ENCODE measurements at regions not wholly inside any gene's neighbourhood (a gene's known extent, or its start where the extent isn't known, plus 50 kb on each side); places are given as distances from the start of the nearest gene placed in this dataset.

GRCh38 chr3:110731148-110731547 lies 340.5 kb upstream of the NECTIN3 start:
- no peaks in the 10 kb centered on the region for H4K20me1 ChIP-seq (ENCODE audit: insufficient read depth)
- no peaks in the 10 kb centered on the region for H3F3A ChIP-seq (ENCODE audit: insufficient read depth, low read length, poor library complexity, severe bottlenecking)
- H3K27me3 ChIP-seq (ENCODE audit: insufficient read depth, low read depth, low read length) = no peaks in the 10 kb centered on the region
- peaks cover 2% of the 10 kb centered on the region for H3K9me3 ChIP-seq (ENCODE audit: low read length)
- H2AFZ ChIP-seq (ENCODE audit: low read depth, low read length) = no peak overlapping the region
- no peaks in the 10 kb centered on the region for H3K79me2 ChIP-seq (replicated peaks; ENCODE audit: insufficient read depth, low read length)
- H3K27ac ChIP-seq (ENCODE audit: low read length) = no peak overlapping the region
- no peaks in the 10 kb centered on the region for H3K9me2 ChIP-seq (ENCODE audit: insufficient read depth, low read length)
- H3K36me3 ChIP-seq (ENCODE audit: insufficient read depth, low read length) = no peaks in the 10 kb centered on the region
- no peak overlapping the region for H3K4me3 ChIP-seq (ENCODE audit: low read length)
- no peak overlapping the region for H3K9ac ChIP-seq (ENCODE audit: low read length)
- no peak for TF ChIP-seq EZH2 (IDR thresholded peaks at IDR 0.05; ENCODE audit: borderline replicate concordance, insufficient read depth, low read length, poor library complexity, severe bottlenecking)
- TF ChIP-seq EP300 (conservative IDR thresholded peaks at IDR 0.05; ENCODE audit: poor library complexity, severe bottlenecking) = no peak
- TF ChIP-seq TAF1 (IDR thresholded peaks at IDR 0.05; ENCODE audit: low read depth) = no peak
- TF ChIP-seq MXI1 (conservative IDR thresholded peaks at IDR 0.05; ENCODE audit: poor library complexity, severe bottlenecking) = no peak
- TF ChIP-seq SMC3 (conservative IDR thresholded peaks at IDR 0.05; ENCODE audit: poor library complexity) = no peak
- no peak for TF ChIP-seq REST (IDR thresholded peaks at IDR 0.05; ENCODE audit: borderline replicate concordance)
- TF ChIP-seq POLR2AphosphoS5 (IDR thresholded peaks at IDR 0.05) = no peak
- no peak for TF ChIP-seq RAD21 (conservative IDR thresholded peaks at IDR 0.05)
- no peak for TF ChIP-seq CTCF (IDR thresholded peaks at IDR 0.05; ENCODE audit: poor library complexity, severe bottlenecking)
- H3K4me2 ChIP-seq (ENCODE audit: low read length) = no peak overlapping the region

- H3K9ac ChIP-seq (ENCODE audit: low read length) = no peak overlapping the region
- H2AFZ ChIP-seq (ENCODE audit: low read depth, low read length) = no peak overlapping the region
- H3K4me2 ChIP-seq (ENCODE audit: low read length) = no peak overlapping the region
- H3K9me2 ChIP-seq (ENCODE audit: insufficient read depth, low read length) = no peaks in the 10 kb centered on the region
- TF ChIP-seq EZH2 (IDR thresholded peaks at IDR 0.05; ENCODE audit: borderline replicate concordance, insufficient read depth, low read length, poor library complexity, severe bottlenecking) (no peak), POLR2AphosphoS5 (IDR thresholded peaks at IDR 0.05) (no peak), TAF1 (IDR thresholded peaks at IDR 0.05; ENCODE audit: low read depth) (no peak), CTCF (IDR thresholded peaks at IDR 0.05; ENCODE audit: poor library complexity, severe bottlenecking) (no peak), SMC3 (conservative IDR thresholded peaks at IDR 0.05; ENCODE audit: poor library complexity) (no peak), MXI1 (conservative IDR thresholded peaks at IDR 0.05; ENCODE audit: poor library complexity, severe bottlenecking) (no peak), REST (IDR thresholded peaks at IDR 0.05; ENCODE audit: borderline replicate concordance) (no peak), EP300 (conservative IDR thresholded peaks at IDR 0.05; ENCODE audit: poor library complexity, severe bottlenecking) (no peak), RAD21 (conservative IDR thresholded peaks at IDR 0.05) (no peak)
- H3K27me3 ChIP-seq (ENCODE audit: insufficient read depth, low read depth, low read length) = no peaks in the 10 kb centered on the region
- no peak overlapping the region for H3K4me3 ChIP-seq (ENCODE audit: low read length)
- no peak overlapping the region for H3K27ac ChIP-seq (ENCODE audit: low read length)
- no peaks in the 10 kb centered on the region for H3K36me3 ChIP-seq (ENCODE audit: insufficient read depth, low read length)
- H4K20me1 ChIP-seq (ENCODE audit: insufficient read depth) = no peaks in the 10 kb centered on the region
- no peaks in the 10 kb centered on the region for H3F3A ChIP-seq (ENCODE audit: insufficient read depth, low read length, poor library complexity, severe bottlenecking)
- peaks cover 2% of the 10 kb centered on the region for H3K9me3 ChIP-seq (ENCODE audit: low read length)
- H3K79me2 ChIP-seq (replicated peaks; ENCODE audit: insufficient read depth, low read length) = no peaks in the 10 kb centered on the region
Measured at GRCh38 chr3:110732420-110732819, 339.2 kb upstream of the NECTIN3 start.
